ENCODE measurements at regions not wholly inside any gene's neighbourhood (a gene's known extent, or its start where the extent isn't known, plus 50 kb on each side); places are given as distances from the start of the nearest gene placed in this dataset.

- TF ChIP-seq CTCF (IDR thresholded peaks at IDR 0.05; ENCODE audit: low read length) (no peak), EZH2phosphoT487 (IDR thresholded peaks at IDR 0.05; ENCODE audit: low read length) (no peak)
Observed at GRCh38 chr15:79198461-79198860, 84.1 kb upstream of the ANKRD34C start.

Measured in MM.1S (cell line).